ENCODE measurements at regions not wholly inside any gene's neighbourhood (a gene's known extent, or its start where the extent isn't known, plus 50 kb on each side); places are given as distances from the start of the nearest gene placed in this dataset.

DNA sequence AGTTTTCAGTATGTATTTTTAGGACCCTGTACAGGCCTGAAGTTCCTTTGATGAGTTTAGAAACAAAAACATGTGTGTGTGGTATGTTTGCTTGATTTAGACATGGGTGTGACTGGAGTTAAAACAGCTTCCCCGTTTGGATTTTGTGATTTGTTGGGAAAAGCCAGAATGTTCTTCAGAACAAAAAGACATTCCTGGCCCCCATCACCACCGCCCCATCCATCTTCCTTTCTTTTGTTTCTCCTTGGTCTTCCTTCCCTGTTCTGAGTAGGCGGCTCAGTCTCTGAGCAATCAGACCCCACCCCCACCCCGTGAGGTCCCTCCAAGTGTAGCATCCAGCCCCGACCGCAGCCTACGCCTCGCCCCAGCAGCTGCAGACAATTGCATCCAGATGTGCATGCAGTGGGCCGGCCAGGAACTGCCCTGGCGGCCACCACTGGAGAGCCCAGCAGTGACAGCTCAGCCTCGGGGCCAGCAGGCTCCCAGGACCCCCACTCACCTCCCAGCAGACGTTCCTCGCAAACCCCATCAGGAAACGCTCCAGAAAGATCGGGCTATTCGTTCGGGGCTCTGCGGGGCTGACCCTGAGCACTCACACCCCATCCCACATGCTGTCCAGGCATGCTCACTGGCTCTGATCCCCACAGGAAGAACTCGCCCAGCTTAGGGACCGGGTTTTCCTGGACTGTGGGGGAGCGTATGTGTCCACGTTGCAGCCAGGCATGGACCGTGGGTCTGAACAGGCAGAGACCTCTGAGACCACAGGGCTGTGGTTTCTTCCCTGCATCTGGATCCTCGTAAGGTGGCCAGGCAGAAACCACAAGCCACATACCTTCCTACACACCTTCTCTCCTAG is 99.8 kb upstream of the CDH5 start:
- DNase-seq (ENCODE audit: low read depth in 2 of 2): no peak

DNA sequence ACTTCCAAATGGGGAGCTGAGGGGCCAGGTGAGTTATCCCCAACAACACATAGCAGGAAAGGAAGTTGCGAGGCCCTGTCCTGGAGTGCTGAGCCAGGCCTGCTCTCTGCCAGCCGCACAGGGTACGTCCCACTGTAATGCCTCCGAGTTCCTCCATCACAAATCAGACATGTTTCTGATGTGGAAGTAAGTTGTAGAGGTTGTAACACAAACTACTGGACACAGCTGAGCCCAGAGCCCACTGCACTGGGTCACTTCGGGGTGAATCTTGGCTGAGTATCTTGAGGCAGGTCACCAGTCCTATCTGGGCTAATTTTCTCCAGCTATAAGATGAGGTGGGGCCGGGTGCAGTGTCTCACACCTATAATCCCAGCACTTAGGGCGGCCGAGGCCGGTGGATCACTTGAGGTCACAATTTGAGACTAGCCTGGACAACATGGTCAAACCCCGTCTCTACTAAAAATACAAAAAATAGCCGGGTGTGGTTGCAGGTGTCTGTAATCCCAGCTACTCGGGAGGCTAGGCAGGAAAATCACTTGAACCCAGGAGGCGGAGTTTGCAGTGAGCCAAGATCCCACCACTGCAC is 100.8 kb upstream of the CDH5 start:
- no peak for DNase-seq (ENCODE audit: low read depth in 2 of 2)

DNA sequence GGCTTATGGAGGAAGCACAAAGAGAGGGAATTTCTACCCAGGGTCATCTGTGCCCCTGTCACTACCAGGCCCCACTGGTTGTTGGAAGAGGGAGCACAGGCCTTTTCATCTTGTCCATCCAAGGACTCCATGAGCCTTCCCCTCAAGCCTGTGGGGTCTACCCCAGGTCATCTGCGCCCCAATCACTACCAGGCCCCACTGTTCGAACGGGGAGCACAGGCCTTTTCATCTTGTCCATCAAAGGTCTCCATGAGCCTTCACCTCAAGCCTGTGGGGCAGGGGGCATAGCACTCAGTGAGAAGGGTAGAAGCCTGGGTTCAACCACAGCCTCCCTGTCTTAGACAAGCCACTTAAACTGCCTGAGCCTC is 101.5 kb upstream of the CDH5 start:
- no peak for DNase-seq (ENCODE audit: low read depth in 2 of 2)

DNA sequence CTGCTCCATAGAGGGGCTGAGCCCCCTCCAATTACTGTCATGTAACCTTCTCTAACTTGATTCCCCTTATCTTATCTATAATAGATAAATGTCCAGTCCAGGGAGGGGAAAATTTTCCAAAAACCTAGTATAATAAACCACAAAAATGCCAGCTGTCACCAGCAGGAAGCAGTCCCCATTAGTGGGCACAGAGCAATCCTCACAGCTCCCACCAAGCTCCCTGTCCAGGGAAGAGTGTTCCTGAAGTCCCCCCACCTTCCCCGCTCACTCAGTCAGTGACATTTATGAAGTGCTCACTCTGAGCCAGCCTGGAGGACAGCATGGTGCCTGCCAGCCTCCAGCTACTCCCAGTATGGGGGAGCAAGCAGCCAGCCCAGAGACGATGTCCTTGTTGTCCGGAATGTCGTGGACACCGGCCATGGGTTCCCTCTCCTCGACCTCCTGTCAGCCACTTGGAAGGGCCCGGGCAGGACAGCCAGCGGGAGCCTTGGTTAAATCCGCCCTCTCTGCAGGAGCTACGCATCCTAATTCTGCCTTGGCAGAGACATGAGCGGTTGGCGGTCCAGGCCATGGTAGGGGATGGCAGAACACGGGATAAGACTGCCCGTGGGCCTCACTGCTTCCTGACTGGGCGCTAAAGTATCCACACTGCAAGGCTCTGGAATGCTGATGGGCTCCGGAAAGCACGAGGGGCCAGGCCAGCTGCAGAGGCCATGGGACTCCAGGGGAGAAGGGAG is 102.0 kb upstream of the CDH5 start:
- no peak for DNase-seq (ENCODE audit: low read depth in 2 of 2)

DNA sequence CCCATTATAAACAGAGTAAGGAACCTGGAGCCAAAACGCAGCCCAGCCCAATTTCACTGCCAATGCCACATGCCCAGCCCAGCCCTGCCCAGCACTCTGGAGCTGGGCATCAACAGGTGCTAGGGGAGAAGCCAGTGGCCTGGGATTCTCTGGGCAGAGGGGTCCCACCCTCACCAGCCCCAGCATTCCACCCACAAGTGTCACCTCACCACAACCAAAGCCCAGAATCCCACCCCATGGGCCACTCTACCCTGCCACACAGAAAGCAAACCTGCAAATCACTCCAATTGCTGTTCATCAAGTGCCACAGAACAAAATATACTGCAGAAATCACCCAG is 102.5 kb upstream of the CDH5 start:
- no peak for DNase-seq (ENCODE audit: low read depth in 2 of 2)

DNA sequence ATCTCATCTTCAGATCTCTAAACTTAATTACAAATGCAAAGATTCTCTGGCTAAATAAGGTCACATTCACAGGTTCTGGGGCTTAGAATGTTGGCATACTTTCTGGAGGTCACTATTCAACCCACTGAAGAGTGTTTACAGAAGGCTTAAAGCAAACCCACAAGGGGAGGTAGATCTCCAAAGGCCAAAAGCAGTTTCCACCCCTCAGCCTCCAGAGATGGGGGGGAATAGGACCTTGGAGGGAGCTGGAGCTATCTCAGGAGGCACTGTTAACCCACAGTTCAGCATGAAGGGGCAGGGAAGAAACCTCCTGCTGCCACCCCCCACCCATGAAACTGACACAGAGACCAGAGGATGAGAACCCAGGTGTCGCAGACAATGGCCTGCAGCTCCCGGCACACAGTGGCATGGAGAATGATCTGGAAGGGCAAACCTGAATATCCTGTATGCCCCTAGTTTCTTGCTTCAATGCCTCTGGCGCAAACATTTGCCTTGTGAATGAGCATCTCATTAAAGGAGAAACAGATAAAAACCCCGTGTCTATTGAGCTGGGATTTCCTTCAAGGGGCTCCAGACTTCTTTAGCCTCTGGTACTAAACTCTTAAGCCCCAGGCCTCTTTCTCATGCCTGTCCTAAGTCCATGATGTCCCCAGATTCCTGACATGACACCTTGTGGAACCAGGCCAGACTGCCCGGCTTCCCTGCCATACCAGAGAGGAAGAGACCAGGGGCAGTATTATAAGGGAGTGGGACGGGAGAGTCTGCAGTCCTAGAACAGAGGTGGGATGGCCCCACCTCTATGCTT is 103.1 kb upstream of the CDH5 start:
- DNase-seq (ENCODE audit: low read depth in 2 of 2): no peak

DNA sequence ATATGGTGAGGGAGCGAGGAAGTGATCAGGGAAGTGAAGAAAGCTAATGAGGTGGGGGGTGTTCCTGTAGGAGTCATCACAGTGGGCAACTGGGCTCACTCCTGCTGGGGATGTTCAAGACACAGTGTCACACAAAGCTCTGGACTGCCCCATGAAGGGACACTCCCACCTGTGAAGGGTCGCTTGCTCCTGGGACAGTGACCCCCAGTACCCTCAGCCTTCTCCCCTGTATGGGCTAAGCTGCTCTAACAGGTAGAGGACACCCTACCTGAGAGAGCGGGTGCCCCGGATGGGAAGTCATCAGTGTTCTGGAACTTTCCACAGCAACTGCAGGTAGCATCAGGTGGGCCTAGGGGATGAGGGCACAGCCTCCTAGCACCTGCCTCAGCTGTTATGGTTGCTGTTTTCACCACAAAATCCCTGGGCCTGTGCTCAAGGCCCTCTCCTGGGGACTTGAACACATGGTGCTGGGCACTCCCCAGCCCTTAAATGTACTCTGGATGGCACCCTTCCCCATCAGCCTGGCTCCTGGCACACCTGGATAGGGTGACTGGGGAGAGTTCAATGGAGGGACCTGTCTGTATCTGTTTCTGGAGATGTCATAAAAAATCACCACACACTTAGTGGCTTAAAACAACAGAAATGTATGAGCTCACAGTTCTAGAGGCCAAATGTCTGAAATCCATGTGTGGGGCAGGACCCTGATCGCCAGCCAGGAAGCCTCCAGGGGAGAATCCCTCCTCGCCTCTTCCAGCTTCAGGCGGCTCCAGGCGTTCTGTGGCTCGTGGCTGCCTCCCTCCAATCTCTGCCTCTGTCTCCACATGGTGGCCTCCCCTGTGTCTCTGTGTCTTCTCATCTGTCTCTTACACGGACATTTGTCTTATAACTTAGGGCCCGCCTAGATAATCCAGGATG is 104.0 kb upstream of the CDH5 start:
- DNase-seq (ENCODE audit: low read depth in 2 of 2): no peak

DNA sequence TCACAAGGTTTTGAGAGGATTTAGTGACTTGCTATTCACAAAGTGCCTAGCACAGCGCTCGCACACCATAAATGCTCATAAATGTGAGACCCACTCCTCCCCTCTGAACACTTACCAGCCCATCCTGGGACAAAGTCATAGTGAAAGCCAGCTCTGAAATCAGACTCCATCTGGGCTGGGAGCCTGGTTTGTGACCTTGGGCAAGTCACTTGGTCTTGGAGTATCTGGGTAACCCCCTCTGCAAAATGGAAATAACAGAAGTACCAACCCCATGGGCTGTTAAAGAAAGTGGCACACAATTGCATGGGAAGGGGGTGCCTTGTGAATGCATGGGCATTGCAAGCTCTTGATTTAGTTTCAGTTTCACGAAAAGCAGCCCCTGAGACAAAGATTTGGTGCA is 104.7 kb upstream of the CDH5 start:
- no peak for DNase-seq (ENCODE audit: low read depth in 2 of 2)

DNA sequence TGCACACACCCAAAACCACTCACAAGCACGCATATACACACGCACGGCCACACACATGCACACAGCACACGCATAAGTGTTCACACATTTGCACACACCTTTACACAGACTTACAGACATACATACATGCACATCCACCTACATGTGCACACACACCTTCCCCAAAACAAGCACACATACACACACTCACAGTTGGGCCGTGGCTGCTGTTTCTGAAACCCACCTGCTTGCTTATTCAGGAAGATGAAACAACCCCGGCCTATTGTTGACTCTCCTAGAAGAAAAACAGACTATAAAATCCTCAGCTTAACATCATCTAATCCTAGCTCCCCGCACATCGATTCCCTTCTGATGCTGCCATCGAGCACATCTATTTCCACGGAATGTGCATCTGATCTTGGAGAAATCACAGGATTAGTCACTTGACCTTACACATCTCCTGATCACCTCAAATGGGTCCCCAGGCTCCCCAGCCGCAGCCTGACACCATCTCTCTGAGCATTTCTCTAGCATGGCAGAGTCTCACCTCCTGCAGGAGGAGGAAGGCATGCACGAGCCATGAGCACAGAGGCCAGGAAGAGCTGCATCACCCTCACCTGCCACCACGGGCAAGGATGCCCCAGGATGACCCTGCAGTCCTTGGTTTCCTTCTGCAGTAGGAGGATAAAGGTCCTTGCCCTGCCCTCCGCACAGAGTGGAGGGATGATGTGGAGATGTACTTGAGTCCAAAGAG is 105.8 kb upstream of the CDH5 start:
- no peak for DNase-seq (ENCODE audit: low read depth in 2 of 2)

DNA sequence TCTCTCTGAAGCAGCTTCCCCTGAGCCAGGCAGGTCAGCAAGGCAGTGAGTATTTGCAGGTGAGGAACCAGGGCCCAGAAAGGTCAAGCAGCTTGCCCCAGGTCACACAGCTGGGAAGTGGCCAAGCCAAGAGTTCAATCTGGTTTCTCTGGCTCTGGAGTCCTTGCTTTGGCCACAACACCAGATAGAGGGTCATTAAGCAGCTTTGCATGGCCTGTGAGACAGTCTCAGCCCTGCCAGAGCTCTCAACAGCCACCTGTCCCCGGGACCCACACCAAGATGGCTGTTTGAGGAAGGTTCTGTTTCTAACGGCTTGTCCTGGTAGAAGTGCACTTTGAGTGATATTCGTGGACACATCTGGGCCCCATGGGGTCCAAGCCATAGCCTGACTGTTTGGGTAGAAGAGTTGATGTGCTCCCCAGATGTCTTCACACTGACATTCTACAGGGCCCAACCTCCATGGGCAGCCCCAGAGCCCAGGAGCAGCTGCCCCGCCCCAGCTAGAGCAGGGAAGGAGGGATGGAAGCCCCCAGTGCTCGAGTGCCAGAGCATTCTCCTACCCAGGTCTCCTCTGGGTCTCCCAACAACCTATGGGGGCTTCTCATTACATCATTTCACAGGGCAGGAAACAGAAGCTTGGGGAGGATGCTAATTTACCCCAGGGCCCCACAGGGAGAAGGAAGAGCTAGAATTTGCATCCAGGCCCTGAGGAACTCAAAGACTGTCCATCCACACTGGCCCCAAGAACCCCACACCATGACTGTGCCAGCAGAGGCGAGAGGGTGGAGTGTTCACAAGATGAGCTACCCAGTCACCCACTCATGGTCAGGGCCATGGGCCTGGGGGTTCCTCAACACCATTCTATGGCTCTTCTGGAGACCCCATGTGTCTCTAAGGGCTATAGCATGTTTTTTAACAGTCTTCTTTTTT is 107.3 kb upstream of the CDH5 start:
- no peak for DNase-seq (ENCODE audit: low read depth in 2 of 2)

DNA sequence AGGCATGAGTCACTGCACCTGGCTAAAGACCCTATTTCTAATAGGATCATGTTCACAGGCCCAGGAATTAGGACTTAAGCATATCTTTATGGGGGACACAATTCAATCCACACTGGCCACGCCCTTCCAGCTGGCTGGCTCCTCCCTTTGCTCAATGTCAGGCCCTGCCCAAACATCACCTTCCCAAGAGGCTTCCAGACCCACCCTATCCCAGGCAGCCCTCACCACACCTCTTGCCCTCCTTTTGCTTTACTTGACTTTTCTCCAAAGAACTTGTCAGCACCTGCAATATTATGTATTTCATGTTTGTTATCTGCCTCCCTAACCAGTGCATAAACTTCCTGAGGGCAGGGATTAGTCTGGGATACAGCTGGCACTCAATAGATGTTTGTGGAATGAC is 109.6 kb upstream of the CDH5 start:
- no peak for DNase-seq (ENCODE audit: low read depth in 2 of 2)

DNA sequence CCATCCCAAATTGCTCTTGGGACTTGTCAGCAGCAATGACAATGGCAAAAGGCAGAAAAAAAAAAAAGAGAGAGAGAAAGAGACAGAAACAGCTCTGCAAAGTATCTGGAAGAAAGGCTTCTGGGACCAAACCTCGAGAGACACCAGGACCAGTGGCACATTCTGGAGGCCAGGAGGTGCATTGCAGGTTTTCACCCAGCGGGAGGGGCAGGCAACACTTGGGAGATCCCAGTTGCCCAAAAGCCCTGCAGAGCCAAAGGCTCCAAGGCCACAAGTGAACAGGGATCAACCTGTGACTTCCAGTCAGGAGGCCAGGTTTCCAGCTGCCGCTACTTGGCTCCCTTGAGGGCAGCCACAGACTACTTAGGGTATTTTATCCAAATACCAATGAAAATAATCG is 110.8 kb upstream of the CDH5 start:
- DNase-seq (ENCODE audit: low read depth in 2 of 2): no peak

DNA sequence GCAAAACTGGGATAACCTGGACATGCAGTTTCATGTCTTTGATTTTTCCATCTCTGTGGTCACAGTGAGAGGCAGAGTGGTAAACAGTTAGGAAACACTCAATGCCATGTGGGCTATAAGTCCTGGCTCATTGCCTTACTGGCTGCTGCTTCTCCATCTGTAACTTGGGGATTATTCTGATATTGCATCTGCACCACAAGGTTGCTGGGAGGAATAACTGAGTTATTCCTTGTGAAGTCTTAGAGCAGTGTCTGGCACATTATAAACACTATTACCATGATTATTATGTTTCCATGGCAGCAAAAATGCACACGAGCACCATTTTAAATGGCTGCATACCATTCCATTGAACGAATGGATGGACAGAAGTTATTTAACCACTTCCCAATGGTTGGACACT is 111.7 kb upstream of the CDH5 start:
- no peak for DNase-seq (ENCODE audit: low read depth in 2 of 2)

DNA sequence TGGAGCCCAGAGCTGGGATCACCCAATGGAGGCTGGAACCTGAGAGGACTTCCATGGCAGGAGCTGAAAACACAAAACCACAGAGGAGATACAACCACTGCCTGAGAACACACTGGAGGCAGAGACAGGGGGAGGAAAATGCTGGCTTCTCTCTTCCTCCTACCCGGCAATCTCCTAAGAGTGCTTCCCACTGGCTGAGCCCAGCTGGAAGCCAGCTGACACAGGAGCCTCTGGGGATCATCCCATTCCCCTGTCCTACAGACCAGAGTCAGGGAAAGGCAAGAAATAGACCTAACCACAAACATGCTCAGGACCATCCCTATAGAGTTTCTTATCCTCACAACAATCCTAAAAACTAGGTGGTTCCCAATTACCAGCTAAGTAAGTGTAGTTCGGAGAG is 112.4 kb upstream of the CDH5 start:
- no peak for DNase-seq (ENCODE audit: low read depth in 2 of 2)

DNA sequence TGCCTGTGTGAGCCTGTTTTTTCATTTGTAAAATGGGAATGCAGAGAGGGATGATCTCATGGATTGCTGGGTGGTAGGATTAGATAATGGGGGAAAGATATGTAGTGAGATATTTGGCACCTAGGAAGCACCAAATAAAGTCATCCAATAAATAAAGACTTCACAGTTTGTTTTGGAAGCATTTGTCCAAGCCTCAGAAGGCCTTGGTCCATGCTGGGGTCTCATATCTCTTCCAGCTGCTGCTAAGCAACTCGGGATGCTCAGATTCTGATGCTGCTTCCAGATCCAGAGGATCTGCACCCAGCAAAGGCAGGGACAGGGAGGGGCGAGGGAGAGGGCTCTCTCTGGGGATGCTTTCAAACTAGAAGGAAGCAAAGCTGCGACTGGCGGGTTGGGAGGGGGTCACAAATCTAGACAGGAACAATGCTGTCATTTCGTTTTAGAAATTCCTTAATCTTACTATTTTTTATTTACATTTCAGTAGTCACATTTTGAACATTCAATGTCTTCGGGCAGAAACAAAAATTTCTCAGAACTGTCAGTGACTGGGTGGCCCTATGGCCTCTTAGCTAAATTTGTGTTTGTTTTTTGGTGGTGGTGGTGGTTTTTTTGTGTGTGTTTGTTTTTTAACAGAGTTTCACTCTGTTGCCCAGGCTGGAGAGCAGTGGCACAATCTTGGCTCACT is 114.9 kb upstream of the CDH5 start:
- DNase-seq (ENCODE audit: low read depth in 2 of 2): no peak

DNA sequence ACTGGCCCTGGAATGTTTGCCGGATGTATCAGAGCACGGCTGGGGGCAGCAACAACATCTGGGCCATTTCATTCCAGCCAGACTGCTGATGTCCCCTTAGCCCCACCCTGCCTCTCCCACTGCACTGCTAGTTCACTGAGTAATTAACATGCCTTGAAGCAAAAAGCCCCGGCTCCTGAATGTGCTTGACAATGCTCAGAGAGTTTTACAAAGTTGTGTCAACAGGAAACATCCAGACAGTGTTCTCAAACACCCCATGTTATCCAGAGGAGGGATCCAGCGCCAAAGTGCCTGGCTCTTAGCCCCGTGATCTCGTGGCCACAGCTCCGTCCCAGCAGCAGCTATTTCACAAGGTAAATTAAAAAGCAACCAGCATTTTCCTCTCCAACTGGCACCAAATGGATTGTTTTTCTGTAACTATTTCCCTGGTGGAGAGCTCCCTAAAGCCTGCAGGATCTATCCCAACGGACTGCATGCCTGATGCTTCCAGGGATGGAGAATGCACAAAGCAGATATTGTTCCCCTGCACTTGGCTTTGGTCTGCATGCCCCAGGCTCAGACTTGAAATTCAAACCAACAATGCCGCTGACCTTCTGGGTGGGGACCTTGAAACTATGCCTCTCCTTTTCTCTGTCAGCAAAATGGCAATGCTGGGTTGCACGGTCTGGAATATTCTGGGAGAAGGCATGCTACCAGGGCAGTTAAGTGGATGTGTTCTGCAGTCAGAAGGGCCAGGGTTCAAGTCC is 115.6 kb upstream of the CDH5 start:
- no peak for DNase-seq (ENCODE audit: low read depth in 2 of 2)

DNA sequence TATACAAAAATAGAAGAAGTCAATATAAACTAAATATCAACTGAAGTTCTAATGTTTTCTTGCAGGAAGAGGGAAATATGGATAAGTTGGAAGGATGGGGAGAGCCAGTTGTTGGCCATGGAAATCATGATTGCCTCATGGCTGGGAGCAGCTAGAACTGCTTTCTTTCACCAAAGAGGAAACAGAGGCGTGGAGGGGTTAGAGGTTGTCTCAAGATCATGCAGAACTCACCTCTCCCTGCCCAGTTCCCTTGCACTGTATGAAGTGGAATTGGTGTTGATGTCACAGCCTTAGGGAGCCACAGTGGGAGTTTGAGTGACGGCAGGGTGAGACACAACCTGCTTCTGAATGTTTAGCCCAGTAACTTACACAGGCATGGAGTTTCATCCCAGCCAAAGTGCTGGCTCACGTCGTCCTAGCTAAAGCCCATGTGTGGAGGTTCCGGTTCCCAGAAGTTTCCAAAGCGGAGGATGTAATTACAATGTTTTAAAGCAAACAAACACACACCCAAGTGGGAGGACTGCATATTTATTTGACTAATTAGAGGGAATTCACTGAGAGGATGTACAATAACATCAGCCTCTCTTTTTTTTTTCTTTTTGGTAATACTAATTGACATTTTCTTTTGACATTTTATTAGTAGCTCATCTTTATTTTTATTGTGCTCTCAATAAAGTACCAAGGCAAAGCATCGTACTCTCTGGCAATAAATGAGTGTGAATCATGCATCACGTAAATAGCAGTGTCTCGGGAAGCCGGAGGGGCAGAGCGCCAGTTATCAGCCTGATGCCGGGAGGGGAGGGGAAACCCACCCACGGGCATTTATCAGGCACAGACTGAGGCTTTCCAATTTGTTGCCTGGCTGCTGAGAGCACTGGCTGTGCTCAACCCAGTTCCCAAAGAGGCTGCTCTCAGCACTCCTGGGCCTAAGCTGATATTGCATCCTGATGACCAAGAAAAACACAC is 118.7 kb upstream of the CDH5 start:
- no peak for DNase-seq (ENCODE audit: low read depth in 2 of 2)

Data from stimulated activated CD8-positive, alpha-beta memory T cell treated with anti-CD3 and anti-CD28 coated beads, Interleukin-15, amount 100 ng/mL, for 48 hours (primary cell).